GM12878 (cell line): ENCODE measurements at regions not wholly inside any gene's neighbourhood (a gene's known extent, or its start where the extent isn't known, plus 50 kb on each side); places are given as distances from the start of the nearest gene placed in this dataset.

ENCODE experiments used
- EZH2 ChIP-seq: IDR thresholded peaks from 2 replicates; pipeline ENCODE4 v1.6.1; 2012; ENCODE audit warnings: low read depth, mild to moderate bottlenecking, control low read depth, inconsistent platforms, low read length, borderline replicate concordance; ENCODE audit not compliant: control insufficient read depth
- TF ChIP-seq, protein P1 (sequence below): IDR thresholded peaks from 2 replicates; pipeline ENCODE4 v1.6.1; 2012; ENCODE audit warnings: low read depth, low read length, improper control_type of control experiment

DNA sequence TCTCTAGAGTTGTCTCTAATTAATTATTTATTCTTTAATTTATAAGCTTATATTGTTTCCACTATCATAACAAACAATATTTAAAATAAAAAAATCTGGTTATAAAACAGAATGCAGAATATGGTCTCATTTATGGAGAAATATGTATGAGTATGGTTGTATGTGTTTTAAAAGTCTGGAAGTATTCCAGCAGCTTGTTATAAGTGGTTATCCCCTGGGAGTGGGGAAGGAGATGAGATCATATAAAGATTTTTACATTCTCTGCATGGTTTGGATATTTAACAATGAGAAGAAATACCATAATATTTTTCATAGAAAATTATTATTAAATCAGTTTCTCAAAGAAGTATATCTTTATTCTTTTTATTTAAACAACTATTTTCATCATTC is 135.4 kb upstream of the MB21D2 start:
- no peak for TF ChIP-seq EZH2
- TF ChIP-seq, protein P1, sequence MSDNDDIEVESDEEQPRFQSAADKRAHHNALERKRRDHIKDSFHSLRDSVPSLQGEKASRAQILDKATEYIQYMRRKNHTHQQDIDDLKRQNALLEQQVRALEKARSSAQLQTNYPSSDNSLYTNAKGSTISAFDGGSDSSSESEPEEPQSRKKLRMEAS = no peak
